ENCODE measurements at regions not wholly inside any gene's neighbourhood (a gene's known extent, or its start where the extent isn't known, plus 50 kb on each side); places are given as distances from the start of the nearest gene placed in this dataset.

GRCh38 chr2:153420394-153420793 is 58.2 kb downstream of the RPRM start:
- no peaks in the 10 kb centered on the region for H3K9me3 ChIP-seq
- H3K27ac ChIP-seq = no peak overlapping the region
- no peaks in the 10 kb centered on the region for H3K27me3 ChIP-seq
- TF ChIP-seq CTCF (IDR thresholded peaks at IDR 0.05) = no peak
- no peak overlapping the region for H3K4me3 ChIP-seq
- intact Hi-C loops (cut with DNase I; ENCODE audit: low total_unique reads) = no loop called here
- no peaks in the 10 kb centered on the region for H3K4me1 ChIP-seq
- H3K36me3 ChIP-seq = no peaks in the 10 kb centered on the region
- no peak for DNase-seq

- Histone ChIP-seq H3K36me3 (no peaks in the 10 kb centered on the region), H3K4me3 (no peak overlapping the region), H3K9me3 (no peaks in the 10 kb centered on the region), H3K4me1 (no peaks in the 10 kb centered on the region), H3K27ac (no peak overlapping the region), H3K27me3 (no peaks in the 10 kb centered on the region)
- no peak for TF ChIP-seq CTCF (IDR thresholded peaks at IDR 0.05)
- intact Hi-C loops (cut with DNase I; ENCODE audit: low total_unique reads) = no loop called here
- no peak for DNase-seq
These were observed 61.5 kb downstream of the RPRM start for GRCh38 chr2:153417077-153417476.

GRCh38 chr2:153416071-153416470 is 62.5 kb downstream of the RPRM start:
- no peaks in the 10 kb centered on the region for H3K9me3 ChIP-seq
- no peak for TF ChIP-seq CTCF (IDR thresholded peaks at IDR 0.05)
- no peak overlapping the region for H3K4me3 ChIP-seq
- H3K36me3 ChIP-seq = no peaks in the 10 kb centered on the region
- no peak overlapping the region for H3K27ac ChIP-seq
- no peaks in the 10 kb centered on the region for H3K27me3 ChIP-seq
- no peaks in the 10 kb centered on the region for H3K4me1 ChIP-seq
- DNase-seq = no peak
- intact Hi-C loops (cut with DNase I; ENCODE audit: low total_unique reads) = no loop called here

- no peaks in the 10 kb centered on the region for H3K9me3 ChIP-seq
- H3K27ac ChIP-seq = no peak overlapping the region
- H3K36me3 ChIP-seq = no peaks in the 10 kb centered on the region
- intact Hi-C loops (cut with DNase I; ENCODE audit: low total_unique reads) = no loop called here
- no peak for DNase-seq
- no peak for TF ChIP-seq CTCF (IDR thresholded peaks at IDR 0.05)
- no peak overlapping the region for H3K4me3 ChIP-seq
- H3K4me1 ChIP-seq = no peaks in the 10 kb centered on the region
- no peaks in the 10 kb centered on the region for H3K27me3 ChIP-seq
These were observed 69.7 kb downstream of the RPRM start for GRCh38 chr2:153408710-153409385.

- H3K27me3 ChIP-seq = no peaks in the 10 kb centered on the region
- DNase-seq = no peak
- no peaks in the 10 kb centered on the region for H3K36me3 ChIP-seq
- TF ChIP-seq CTCF (IDR thresholded peaks at IDR 0.05) = no peak
- H3K4me1 ChIP-seq = no peaks in the 10 kb centered on the region
- H3K27ac ChIP-seq = no peak overlapping the region
- intact Hi-C loops (cut with DNase I; ENCODE audit: low total_unique reads) = no loop called here
- no peaks in the 10 kb centered on the region for H3K9me3 ChIP-seq
- no peak overlapping the region for H3K4me3 ChIP-seq
These were observed 73.4 kb downstream of the RPRM start for GRCh38 chr2:153405196-153405595.

- intact Hi-C loops (cut with DNase I; ENCODE audit: low total_unique reads) = no loop called here
- TF ChIP-seq CTCF (IDR thresholded peaks at IDR 0.05) = no peak
- no peaks in the 10 kb centered on the region for H3K36me3 ChIP-seq
These were observed 73.8 kb downstream of the RPRM start for GRCh38 chr2:153404792-153405191.

More at GRCh38 chr2:153404792-153405191, 73.8 kb downstream of the RPRM start:
- H3K9me3 ChIP-seq = no peaks in the 10 kb centered on the region
- no peak overlapping the region for H3K27ac ChIP-seq
- H3K4me3 ChIP-seq = no peak overlapping the region
- DNase-seq = no peak
- no peaks in the 10 kb centered on the region for H3K27me3 ChIP-seq
- no peaks in the 10 kb centered on the region for H3K4me1 ChIP-seq
